ENCODE measurements at regions not wholly inside any gene's neighbourhood (a gene's known extent, or its start where the extent isn't known, plus 50 kb on each side); places are given as distances from the start of the nearest gene placed in this dataset.

DNA sequence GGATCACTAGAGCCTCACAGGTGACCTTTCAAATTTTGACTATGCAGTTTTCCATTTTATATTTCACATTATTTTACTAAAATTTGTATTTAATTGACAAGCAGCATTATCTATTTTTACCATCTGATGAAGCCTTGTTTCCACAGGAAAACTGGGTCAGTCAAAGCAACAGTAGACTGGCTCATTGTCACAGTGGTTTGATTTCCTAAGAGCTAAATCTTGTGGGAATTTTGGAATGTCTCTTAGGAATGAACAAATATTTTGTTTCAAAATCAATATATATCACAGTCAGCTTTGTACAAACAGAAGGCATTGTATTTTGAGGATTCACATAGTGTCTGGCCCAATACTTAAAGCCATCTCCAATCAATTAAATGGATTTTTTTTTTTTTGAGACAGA lies 152.6 kb upstream of the RNPC3 start (continued):
- TF ChIP-seq, protein P1, sequence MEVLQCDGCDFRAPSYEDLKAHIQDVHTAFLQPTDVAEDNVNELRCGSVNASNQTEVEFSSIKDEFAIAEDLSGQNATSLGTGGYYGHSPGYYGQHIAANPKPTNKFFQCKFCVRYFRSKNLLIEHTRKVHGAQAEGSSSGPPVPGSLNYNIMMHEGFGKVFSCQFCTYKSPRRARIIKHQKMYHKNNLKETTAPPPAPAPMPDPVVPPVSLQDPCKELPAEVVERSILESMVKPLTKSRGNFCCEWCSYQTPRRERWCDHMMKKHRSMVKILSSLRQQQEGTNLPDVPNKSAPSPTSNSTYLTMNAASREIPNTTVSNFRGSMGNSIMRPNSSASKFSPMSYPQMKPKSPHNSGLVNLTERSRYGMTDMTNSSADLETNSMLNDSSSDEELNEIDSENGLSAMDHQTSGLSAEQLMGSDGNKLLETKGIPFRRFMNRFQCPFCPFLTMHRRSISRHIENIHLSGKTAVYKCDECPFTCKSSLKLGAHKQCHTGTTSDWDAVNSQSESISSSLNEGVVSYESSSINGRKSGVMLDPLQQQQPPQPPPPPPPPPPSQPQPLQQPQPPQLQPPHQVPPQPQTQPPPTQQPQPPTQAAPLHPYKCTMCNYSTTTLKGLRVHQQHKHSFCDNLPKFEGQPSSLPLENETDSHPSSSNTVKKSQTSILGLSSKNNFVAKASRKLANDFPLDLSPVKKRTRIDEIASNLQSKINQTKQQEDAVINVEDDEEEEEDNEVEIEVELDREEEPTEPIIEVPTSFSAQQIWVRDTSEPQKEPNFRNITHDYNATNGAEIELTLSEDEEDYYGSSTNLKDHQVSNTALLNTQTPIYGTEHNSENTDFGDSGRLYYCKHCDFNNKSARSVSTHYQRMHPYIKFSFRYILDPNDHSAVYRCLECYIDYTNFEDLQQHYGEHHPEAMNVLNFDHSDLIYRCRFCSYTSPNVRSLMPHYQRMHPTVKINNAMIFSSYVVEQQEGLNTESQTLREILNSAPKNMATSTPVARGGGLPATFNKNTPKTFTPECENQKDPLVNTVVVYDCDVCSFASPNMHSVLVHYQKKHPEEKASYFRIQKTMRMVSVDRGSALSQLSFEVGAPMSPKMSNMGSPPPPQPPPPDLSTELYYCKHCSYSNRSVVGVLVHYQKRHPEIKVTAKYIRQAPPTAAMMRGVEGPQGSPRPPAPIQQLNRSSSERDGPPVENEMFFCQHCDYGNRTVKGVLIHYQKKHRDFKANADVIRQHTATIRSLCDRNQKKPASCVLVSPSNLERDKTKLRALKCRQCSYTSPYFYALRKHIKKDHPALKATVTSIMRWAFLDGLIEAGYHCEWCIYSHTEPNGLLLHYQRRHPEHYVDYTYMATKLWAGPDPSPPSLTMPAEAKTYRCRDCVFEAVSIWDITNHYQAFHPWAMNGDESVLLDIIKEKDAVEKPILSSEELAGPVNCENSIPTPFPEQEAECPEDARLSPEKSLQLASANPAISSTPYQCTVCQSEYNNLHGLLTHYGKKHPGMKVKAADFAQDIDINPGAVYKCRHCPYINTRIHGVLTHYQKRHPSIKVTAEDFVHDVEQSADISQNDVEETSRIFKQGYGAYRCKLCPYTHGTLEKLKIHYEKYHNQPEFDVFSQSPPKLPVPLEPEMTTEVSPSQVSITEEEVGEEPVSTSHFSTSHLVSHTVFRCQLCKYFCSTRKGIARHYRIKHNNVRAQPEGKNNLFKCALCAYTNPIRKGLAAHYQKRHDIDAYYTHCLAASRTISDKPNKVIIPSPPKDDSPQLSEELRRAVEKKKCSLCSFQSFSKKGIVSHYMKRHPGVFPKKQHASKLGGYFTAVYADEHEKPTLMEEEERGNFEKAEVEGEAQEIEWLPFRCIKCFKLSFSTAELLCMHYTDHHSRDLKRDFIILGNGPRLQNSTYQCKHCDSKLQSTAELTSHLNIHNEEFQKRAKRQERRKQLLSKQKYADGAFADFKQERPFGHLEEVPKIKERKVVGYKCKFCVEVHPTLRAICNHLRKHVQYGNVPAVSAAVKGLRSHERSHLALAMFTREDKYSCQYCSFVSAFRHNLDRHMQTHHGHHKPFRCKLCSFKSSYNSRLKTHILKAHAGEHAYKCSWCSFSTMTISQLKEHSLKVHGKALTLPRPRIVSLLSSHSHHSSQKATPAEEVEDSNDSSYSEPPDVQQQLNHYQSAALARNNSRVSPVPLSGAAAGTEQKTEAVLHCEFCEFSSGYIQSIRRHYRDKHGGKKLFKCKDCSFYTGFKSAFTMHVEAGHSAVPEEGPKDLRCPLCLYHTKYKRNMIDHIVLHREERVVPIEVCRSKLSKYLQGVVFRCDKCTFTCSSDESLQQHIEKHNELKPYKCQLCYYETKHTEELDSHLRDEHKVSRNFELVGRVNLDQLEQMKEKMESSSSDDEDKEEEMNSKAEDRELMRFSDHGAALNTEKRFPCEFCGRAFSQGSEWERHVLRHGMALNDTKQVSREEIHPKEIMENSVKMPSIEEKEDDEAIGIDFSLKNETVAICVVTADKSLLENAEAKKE (CRISPR knock-in tag; IDR thresholded peaks at IDR 0.05): no peak
- TF ChIP-seq EZH2 (IDR thresholded peaks at IDR 0.05; ENCODE audit: low read depth, unreplicated experiment): no peak

DNA sequence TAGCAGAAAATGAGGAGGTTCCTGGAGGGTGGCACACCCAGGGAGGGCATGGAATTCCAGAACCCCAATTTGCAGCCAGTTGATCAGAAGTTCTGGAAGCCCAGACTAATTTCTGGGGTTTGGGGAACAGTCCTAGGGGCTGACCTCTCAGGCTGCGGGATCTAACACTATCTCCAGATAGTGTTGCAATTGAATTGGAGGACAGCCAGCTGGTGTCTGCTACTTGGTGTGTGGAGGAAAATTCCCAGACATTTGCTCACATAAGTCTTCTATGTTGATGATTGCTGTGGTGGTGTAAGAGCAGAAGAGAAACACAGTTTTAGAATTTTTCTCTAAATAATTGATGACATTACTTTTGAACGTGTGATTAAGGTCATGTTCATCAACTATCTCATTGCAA lies 154.3 kb upstream of the RNPC3 start:
- no peak overlapping the region for H3K27ac Mint-ChIP-seq

More for the DNA sequence above, 154.3 kb upstream of the RNPC3 start:
- no peaks in the 10 kb centered on the region for H3K4me1 Mint-ChIP-seq
- Histone ChIP-seq H3K36me3 (ENCODE audit: insufficient read depth) (no peaks in the 10 kb centered on the region), H3K4me1 (ENCODE audit: insufficient read depth) (no peaks in the 10 kb centered on the region), H3K27ac (ENCODE audit: low read depth) (no peak overlapping the region), H3K27me3 (ENCODE audit: insufficient read depth) (no peaks in the 10 kb centered on the region), H3K4me3 (no peak overlapping the region), H3K9me2 (ENCODE audit: insufficient read depth) (peaks cover 2% of the 10 kb centered on the region; the same call in 1 of the 2 replicates), H3K4me2 (no peak overlapping the region), H2AFZ (no peak overlapping the region), H3K79me2 (replicated peaks; ENCODE audit: insufficient read depth) (no peaks in the 10 kb centered on the region), H3F3A (replicated peaks; ENCODE audit: low read depth) (no peaks in the 10 kb centered on the region), H4K20me1 (replicated peaks; ENCODE audit: insufficient read depth) (no peaks in the 10 kb centered on the region)
- no peak for TF ChIP-seq JUNB (IDR thresholded peaks at IDR 0.05; ENCODE audit: unreplicated experiment)
- TF ChIP-seq, protein P2, sequence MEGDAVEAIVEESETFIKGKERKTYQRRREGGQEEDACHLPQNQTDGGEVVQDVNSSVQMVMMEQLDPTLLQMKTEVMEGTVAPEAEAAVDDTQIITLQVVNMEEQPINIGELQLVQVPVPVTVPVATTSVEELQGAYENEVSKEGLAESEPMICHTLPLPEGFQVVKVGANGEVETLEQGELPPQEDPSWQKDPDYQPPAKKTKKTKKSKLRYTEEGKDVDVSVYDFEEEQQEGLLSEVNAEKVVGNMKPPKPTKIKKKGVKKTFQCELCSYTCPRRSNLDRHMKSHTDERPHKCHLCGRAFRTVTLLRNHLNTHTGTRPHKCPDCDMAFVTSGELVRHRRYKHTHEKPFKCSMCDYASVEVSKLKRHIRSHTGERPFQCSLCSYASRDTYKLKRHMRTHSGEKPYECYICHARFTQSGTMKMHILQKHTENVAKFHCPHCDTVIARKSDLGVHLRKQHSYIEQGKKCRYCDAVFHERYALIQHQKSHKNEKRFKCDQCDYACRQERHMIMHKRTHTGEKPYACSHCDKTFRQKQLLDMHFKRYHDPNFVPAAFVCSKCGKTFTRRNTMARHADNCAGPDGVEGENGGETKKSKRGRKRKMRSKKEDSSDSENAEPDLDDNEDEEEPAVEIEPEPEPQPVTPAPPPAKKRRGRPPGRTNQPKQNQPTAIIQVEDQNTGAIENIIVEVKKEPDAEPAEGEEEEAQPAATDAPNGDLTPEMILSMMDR (conservative IDR thresholded peaks at IDR 0.05; ENCODE audit: low read depth in 2 of 2): no peak
- TF ChIP-seq, protein P3, sequence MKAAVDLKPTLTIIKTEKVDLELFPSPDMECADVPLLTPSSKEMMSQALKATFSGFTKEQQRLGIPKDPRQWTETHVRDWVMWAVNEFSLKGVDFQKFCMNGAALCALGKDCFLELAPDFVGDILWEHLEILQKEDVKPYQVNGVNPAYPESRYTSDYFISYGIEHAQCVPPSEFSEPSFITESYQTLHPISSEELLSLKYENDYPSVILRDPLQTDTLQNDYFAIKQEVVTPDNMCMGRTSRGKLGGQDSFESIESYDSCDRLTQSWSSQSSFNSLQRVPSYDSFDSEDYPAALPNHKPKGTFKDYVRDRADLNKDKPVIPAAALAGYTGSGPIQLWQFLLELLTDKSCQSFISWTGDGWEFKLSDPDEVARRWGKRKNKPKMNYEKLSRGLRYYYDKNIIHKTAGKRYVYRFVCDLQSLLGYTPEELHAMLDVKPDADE (IDR thresholded peaks at IDR 0.05): no peak
- no peaks in the 10 kb centered on the region for H3K9me3 Mint-ChIP-seq
- DNase-seq (ENCODE audit: low spot score) (no peak), ATAC-seq (no peak)
- no peaks in the 10 kb centered on the region for H3K27me3 Mint-ChIP-seq (ENCODE audit: insufficient read depth, low read depth, poor library complexity)
- no peaks in the 10 kb centered on the region for H3K36me3 Mint-ChIP-seq (ENCODE audit: low read depth)
- no peak overlapping the region for H3K4me3 Mint-ChIP-seq
